Uterus (tissue), 3 donors: ENCODE measurements at regions not wholly inside any gene's neighbourhood (a gene's known extent, or its start where the extent isn't known, plus 50 kb on each side); places are given as distances from the start of the nearest gene placed in this dataset.

Experiments
- DNase-seq, 2 donors: peaks; one replicate each; pipeline ENCODE4 v3.0.0-alpha.2; 2019 to 2020
- H3K27ac ChIP-seq, 2 donors: fragments of 200-600 bp; sonication (generic); 1 replicate in 1 of 2; 2 replicates in 1 of 2; pipeline ENCODE4 v1.5.1; 2016 to 2018
- H3K27me3 ChIP-seq, 2 donors: fragments of 200-600 bp; sonication (generic); one replicate each; pipeline ENCODE4 v1.5.1; 2018 to 2019; ENCODE audit warnings: control low read depth in 1 of 2
- H3K36me3 ChIP-seq, 2 donors: fragments of 200-600 bp; sonication (generic); one replicate each; pipeline ENCODE4 v1.5.1; 2019; ENCODE audit warnings: control low read depth in 1 of 2
- H3K4me1 ChIP-seq, 2 donors: fragments of 200-600 bp; sonication (generic); one replicate each; pipeline ENCODE4 v1.5.1; 2018 to 2019; ENCODE audit warnings: control low read depth in 1 of 2
- H3K4me3 ChIP-seq, 2 donors: fragments of 200-600 bp; sonication (generic); 1 replicate in 1 of 2; 2 replicates in 1 of 2; pipeline ENCODE4 v1.5.1; 2018 to 2019; ENCODE audit warnings: mild to moderate bottlenecking in 1 of 2
- H3K9me3 ChIP-seq, 2 donors: fragments of 200-600 bp; sonication (generic); one replicate each; pipeline ENCODE4 v1.5.1; 2019; ENCODE audit warnings: control low read depth in 1 of 2
- CTCF ChIP-seq, 4 experiments: fragments of 200-600 bp in 2 of 4; fragments of 450-650 bp in 2 of 4; sonication (generic) in 2 of 4; IDR thresholded peaks; one replicate each; pipeline ENCODE4 v1.5.1; 2016 to 2019; ENCODE audit warnings: antibody characterized with exemption in 4 of 4, mild to moderate bottlenecking in 2 of 4, moderate library complexity in 1 of 4
- POLR2A ChIP-seq, 2 donors: fragments of 450-650 bp; IDR thresholded peaks; one replicate each; pipeline ENCODE4 v1.6.1; 2016; ENCODE audit warnings: antibody characterized with exemption in 2 of 2, mild to moderate bottlenecking in 1 of 2, moderate library complexity in 1 of 2
- intact Hi-C: fragments of 100-400 bp; cut with DNase I; formaldehyde crosslinking; loops from one replicate; pipeline ENCODE4 v1.15.1; 2023; ENCODE audit warnings: low total_unique reads
- donor health status: DM: yes; HTN: yes; CAD: no.

- Histone ChIP-seq H3K4me1 (no peaks in the 10 kb centered on the region), H3K27me3 (no peaks in the 10 kb centered on the region), H3K27ac (no peak overlapping the region), H3K36me3 (no peaks in the 10 kb centered on the region), H3K4me3 (no peak overlapping the region), H3K9me3 (no peaks in the 10 kb centered on the region)
- intact Hi-C loops, result no loop called here
- TF ChIP-seq CTCF (IDR thresholded peaks at IDR 0.05) (no peak), POLR2A (IDR thresholded peaks at IDR 0.05) (no peak)
- DNase-seq, result no peak
Observed at GRCh38 chr6:156219973-156220372, 557.2 kb upstream of the ARID1B start.

- H3K27ac ChIP-seq, result no peak overlapping the region
- H3K4me1 ChIP-seq, result no peaks in the 10 kb centered on the region
- TF ChIP-seq CTCF (IDR thresholded peaks at IDR 0.05), result no peak
- TF ChIP-seq POLR2A (IDR thresholded peaks at IDR 0.05), result no peak
- DNase-seq, result no peak
- no peaks in the 10 kb centered on the region for H3K27me3 ChIP-seq
- intact Hi-C loops, result no loop called here
- no peaks in the 10 kb centered on the region for H3K36me3 ChIP-seq
- H3K9me3 ChIP-seq, result no peaks in the 10 kb centered on the region
- H3K4me3 ChIP-seq, result no peak overlapping the region
Observed at GRCh38 chr6:156205678-156206077, 571.5 kb upstream of the ARID1B start.

- DNase-seq, result no peak
- no peaks in the 10 kb centered on the region for H3K27me3 ChIP-seq
- no peaks in the 10 kb centered on the region for H3K4me1 ChIP-seq
- no peaks in the 10 kb centered on the region for H3K9me3 ChIP-seq
- no peaks in the 10 kb centered on the region for H3K36me3 ChIP-seq
- TF ChIP-seq CTCF (IDR thresholded peaks at IDR 0.05) (no peak), POLR2A (IDR thresholded peaks at IDR 0.05) (no peak)
- no peak overlapping the region for H3K4me3 ChIP-seq
- intact Hi-C loops, result no loop called here
- H3K27ac ChIP-seq, result no peak overlapping the region
Observed at GRCh38 chr6:156199182-156199581, 578.0 kb upstream of the ARID1B start.

DNA sequence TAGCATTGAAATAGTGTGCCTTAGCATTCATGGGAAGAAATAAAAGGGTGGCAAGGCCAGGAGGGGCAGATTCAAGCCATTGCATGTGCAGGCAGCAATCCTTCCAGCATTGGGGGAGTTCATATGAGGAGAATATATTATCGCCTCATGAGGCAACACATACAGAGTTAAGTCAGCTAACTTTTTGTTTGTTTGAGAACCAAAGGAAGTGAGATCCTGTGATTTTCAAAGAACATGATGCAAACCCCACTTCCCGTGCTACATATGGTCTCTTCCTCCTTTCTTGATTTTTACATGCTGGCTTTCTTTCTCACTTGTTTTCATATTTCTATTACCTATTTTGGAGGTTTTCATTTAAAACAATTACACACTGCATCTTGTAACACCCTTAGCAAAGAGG, 579.7 kb upstream of the ARID1B start:
- DNase-seq, result no peak
- Histone ChIP-seq H3K9me3 (no peaks in the 10 kb centered on the region), H3K4me3 (no peak overlapping the region), H3K27ac (no peak overlapping the region), H3K4me1 (no peaks in the 10 kb centered on the region), H3K36me3 (no peaks in the 10 kb centered on the region), H3K27me3 (no peaks in the 10 kb centered on the region)
- TF ChIP-seq POLR2A (IDR thresholded peaks at IDR 0.05) (no peak), CTCF (IDR thresholded peaks at IDR 0.05) (no peak)
- intact Hi-C loops, result no loop called here

- no peak overlapping the region for H3K4me3 ChIP-seq
- no peaks in the 10 kb centered on the region for H3K27me3 ChIP-seq
- intact Hi-C loops, result no loop called here
- no peak overlapping the region for H3K27ac ChIP-seq
- H3K4me1 ChIP-seq, result no peaks in the 10 kb centered on the region
- TF ChIP-seq POLR2A (IDR thresholded peaks at IDR 0.05) (no peak), CTCF (IDR thresholded peaks at IDR 0.05) (no peak)
- H3K9me3 ChIP-seq, result no peaks in the 10 kb centered on the region
- no peak for DNase-seq
- H3K36me3 ChIP-seq, result no peaks in the 10 kb centered on the region
Observed at GRCh38 chr6:156194981-156195380, 582.2 kb upstream of the ARID1B start.
